GM18868 (cell line): ENCODE measurements at regions not wholly inside any gene's neighbourhood (a gene's known extent, or its start where the extent isn't known, plus 50 kb on each side); places are given as distances from the start of the nearest gene placed in this dataset.

ENCODE experiments used
- ATAC-seq: cut with Tn5 transposase; IDR thresholded peaks from one replicate; pipeline ENCODE4 v1.9.1; 2021; ENCODE audit warnings: mild to moderate bottlenecking, moderate library complexity; ENCODE audit not compliant: unreplicated experiment

GRCh38 chr6:122098201-122098678 is 301.2 kb upstream of the HSF2 start:
- no peak for ATAC-seq

DNA sequence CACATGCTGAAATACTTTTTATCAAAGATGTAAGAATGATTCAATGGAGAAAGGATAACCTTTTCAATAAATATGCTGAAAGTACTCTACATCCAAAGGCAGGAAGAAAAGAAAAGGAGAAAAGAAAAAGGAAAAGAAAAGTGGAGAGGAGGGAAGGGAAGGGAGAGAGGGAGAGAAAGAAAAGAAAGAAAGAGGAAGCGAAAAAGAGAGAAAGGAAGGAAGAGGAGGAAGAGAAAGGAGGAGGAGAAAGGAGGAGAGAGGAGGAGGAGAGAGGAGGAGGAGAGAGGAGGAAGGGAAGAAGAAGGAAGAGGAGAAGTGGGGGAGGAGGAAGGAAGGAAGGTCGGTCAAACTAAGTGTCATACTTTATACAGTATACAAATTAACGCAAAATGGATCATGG is 297.4 kb upstream of the HSF2 start:
- ATAC-seq: no peak

DNA sequence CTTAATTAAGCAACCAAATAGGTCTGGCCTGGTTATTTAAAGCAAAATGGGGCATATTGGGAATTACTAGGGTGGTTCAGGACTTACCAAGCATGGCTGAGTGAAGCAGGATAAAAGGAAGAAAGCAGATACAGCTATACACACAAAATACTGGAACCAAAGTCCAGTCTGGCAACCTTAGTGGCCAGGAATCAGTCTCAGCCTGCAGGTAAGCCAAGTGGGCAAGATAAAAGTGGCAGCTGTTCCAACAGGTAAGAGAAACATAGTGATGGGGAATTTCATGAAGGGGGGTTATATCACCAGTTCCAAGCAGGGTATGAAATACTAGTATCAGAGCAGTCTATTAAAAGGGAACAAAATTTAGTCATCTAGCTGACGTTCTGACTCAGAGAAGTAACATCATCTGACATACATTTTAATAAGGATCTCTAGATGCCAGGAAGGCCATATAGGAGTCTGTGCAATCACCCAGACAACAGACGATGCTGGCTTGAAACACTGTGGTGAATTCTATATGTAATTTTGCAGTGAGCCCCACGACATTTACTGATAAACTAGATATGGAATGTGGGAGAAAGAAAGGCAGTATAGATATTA is 292.1 kb upstream of the HSF2 start:
- no peak for ATAC-seq

DNA sequence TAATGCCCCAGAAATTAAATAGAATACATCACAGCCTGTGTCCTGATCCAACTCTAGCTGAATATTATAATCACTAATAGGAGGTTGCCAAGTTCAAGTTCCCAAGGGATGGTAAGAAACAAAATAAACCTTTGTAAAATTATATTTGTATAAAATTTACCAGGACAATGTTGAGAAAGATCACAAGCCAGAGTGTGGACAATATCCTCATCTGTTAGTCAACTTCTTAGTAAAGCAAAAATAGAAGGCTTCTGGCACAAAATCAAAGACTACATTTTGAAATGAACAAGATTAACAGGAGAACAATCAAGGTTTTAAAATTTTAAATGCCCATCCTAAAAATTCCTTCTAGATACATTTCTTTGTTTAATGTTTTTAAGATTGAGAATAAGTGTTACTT is 290.4 kb upstream of the HSF2 start:
- ATAC-seq: no peak

GRCh38 chr6:122114717-122115116 is 284.7 kb upstream of the HSF2 start:
- ATAC-seq: no peak

GRCh38 chr6:122116119-122116834 is 283.2 kb upstream of the HSF2 start:
- ATAC-seq: no peak

GRCh38 chr6:122116835-122117627 is 282.4 kb upstream of the HSF2 start:
- no peak for ATAC-seq

DNA sequence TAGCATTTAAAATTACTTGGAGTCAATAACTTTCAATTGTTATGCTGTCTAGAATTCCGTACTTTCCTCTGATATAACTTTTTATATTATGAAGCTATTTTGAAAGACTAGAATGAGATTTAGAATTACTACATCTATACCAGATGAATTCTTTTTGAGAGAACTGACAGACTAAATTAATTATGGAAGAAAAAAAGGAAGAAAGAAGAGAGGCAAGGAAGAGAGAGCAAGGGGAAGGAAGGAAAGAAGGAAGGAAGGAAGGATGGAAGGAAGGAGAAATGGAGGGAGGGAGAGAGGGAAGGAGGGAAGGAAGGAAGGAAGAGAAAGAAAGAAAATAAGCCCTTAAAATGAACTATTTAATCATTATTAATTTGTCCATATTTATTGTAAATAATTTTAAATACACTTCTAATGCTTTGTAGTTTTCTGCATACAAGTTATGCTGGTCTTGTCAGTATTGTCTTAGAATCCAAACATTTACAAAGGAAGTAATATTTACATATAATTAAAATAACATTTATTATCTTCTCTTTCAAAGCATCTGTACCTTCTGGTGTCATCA is 280.4 kb upstream of the HSF2 start:
- ATAC-seq: no peak

- ATAC-seq: no peak
These were observed 277.2 kb upstream of the HSF2 start for GRCh38 chr6:122122202-122122601.

GRCh38 chr6:122122686-122123085 is 276.8 kb upstream of the HSF2 start:
- no peak for ATAC-seq

DNA sequence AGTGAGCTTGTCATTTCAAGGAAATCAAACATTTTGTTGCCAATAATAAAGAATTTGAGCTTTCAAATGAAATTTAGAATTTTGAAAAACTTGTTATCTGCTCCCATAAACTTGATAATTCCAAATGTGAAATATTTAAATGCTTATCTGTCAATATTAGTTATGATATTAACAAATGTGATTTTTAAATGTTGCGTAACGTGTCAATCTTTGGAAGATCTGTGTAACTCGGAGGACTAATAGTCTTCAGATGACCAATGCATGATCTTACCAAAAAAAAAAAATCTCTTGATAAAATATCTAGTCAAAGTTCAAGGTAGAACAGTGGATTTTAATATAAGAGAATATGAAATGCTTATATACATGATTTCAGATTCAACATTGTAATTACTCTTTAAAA is 274.5 kb upstream of the HSF2 start:
- ATAC-seq: no peak

- no peak for ATAC-seq
These were observed 272.6 kb upstream of the HSF2 start for GRCh38 chr6:122126894-122127293.

- no peak for ATAC-seq
These were observed 271.0 kb upstream of the HSF2 start for GRCh38 chr6:122128445-122128844.

- ATAC-seq: no peak
These were observed 270.0 kb upstream of the HSF2 start for GRCh38 chr6:122129313-122130025.

DNA sequence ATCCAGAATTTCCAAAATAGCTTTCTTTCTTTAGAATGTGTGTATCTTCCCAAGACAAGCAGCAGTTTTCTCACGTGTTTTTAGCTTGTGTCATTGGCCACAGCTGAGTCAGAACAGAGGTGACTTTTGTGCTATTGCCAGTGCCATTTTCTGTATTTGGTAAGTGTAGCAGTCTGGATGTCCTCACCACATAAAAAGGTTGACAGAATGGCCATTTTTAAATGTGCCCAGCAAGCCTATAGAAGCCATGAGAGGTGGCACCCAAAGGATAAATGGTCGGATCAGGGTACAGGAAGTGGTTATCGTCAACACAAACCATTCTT is 269.5 kb upstream of the HSF2 start:
- no peak for ATAC-seq

DNA sequence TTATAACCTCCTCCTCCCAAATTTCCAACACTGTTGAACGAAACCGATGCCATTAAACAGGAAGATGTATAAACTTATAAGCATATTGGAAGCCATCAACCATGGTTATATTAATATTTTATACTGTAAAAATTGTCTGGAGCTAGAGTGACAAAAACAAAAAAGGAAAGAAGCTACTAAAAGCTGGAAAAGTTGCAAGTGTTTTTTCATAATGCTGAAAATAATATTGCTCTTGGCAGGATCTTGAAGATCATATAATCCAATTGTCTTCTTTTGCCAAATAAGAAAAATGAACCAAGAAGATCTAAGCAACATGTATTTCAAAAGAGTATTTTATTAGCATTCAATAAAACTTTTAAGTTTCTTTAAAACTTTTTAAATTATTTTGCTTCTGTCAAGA is 268.9 kb upstream of the HSF2 start:
- ATAC-seq: no peak

DNA sequence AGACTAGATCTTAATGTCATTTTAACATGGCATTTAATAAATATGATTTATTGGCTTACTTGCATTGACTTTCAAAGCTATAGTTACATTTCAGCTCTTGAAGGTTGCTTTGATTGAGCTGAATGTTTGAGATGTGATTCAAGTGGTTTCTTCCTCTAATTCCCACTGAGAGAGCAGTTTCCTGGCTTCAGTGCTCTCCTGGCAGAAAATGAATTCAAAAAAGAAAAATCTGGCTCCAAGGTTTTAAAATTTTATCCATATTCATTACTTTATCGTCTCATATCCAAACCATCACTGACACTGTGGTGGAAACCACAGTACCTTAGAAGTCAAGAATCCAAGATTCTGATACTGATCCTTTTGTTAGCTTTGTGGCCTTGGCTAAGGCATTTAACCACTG is 263.1 kb upstream of the HSF2 start:
- ATAC-seq: no peak

DNA sequence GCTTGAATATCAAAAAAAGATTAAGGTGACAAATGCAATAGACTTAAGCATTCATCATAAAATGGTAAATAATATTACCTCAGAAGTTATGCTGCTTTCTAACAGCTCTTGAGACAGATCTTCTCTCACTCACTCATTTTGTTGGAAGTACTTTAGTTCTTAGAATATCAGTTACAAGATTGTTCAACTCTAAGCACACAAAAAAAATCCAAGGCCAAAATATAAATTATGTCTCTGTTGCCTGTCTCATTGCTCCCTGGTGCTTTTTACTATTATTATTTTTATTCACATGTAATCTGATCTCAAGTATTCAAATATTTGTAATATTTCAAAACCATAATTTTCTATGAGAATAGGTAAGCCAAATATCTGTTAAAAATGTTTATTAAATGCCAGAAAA is 259.4 kb upstream of the HSF2 start:
- no peak for ATAC-seq

DNA sequence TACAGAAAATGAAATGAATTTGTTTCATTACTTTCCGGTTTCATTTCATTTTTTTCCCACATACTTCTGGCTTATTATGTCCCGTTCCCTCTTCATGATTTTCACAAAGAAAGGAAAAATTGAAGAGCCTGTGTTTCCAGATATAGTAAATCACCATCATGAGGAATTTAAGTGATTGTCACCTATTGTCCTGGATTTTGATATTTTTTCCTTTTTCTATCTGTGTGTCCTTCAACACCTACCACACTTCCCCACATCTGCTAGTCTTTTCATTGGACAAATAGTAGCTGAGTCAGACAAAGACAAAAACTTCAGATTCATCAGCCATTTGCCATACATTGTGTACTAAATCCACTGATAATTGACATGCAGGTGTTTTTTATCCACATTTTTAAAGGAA is 258.2 kb upstream of the HSF2 start:
- no peak for ATAC-seq

GRCh38 chr6:122143813-122144601 is 255.4 kb upstream of the HSF2 start:
- no peak for ATAC-seq
